Neural cell (in vitro differentiated cells): ENCODE measurements at regions not wholly inside any gene's neighbourhood (a gene's known extent, or its start where the extent isn't known, plus 50 kb on each side); places are given as distances from the start of the nearest gene placed in this dataset.

Source experiments
- H2AFZ ChIP-seq: fragments of 200-600, 300-800 bp; sonication (generic), shearing (Covaris generic); 2 replicates; pipeline ENCODE4 v1.6.0; 2014; ENCODE audit warnings: low read depth, mild to moderate bottlenecking, antibody characterized with exemption, low read length, moderate library complexity
- H3F3A ChIP-seq: fragments of 200-600 bp; shearing (Covaris generic); 2 replicates; pipeline ENCODE4 v1.6.1; 2016; ENCODE audit warnings: mild to moderate bottlenecking, moderate library complexity, mixed read lengths, antibody characterized with exemption, low read length; ENCODE audit not compliant: insufficient read depth, poor library complexity, severe bottlenecking
- H3K27ac ChIP-seq: fragments of 200-600, 300-800 bp; sonication (generic), shearing (Covaris generic); 2 replicates; pipeline ENCODE4 v1.5.1; 2014; ENCODE audit warnings: mild to moderate bottlenecking, low read length, moderate library complexity
- H3K27me3 ChIP-seq: fragments of 300-800, 200-600 bp; sonication (generic), shearing (Covaris generic); 2 replicates; pipeline ENCODE4 v1.6.0; 2014; ENCODE audit warnings: mild to moderate bottlenecking, low read depth, low read length, moderate library complexity; ENCODE audit not compliant: insufficient read depth
- H3K36me3 ChIP-seq: fragments of 300-800, 200-600 bp; sonication (generic), shearing (Covaris generic); 2 replicates; pipeline ENCODE4 v1.5.1; 2014; ENCODE audit warnings: mild to moderate bottlenecking, antibody characterized with exemption, low read length, moderate library complexity; ENCODE audit not compliant: insufficient read depth
- H3K4me2 ChIP-seq: fragments of 300-800, 200-600 bp; sonication (generic), shearing (Covaris generic); 2 replicates; pipeline ENCODE4 v1.6.0; 2014; ENCODE audit warnings: mild to moderate bottlenecking, low read length
- H3K4me3 ChIP-seq: fragments of 300-800, 200-600 bp; sonication (generic), shearing (Covaris generic); 2 replicates; pipeline ENCODE4 v1.5.1; 2014; ENCODE audit warnings: mild to moderate bottlenecking, low read length, moderate library complexity
- H3K79me2 ChIP-seq: fragments of 200-600 bp; shearing (Covaris generic); replicated peaks from 2 replicates; pipeline ENCODE4 v1.6.0; 2014; ENCODE audit warnings: mild to moderate bottlenecking, low read length, moderate library complexity; ENCODE audit not compliant: insufficient read depth
- H3K9ac ChIP-seq: fragments of 300-800, 200-600 bp; sonication (generic), shearing (Covaris generic); 2 replicates; pipeline ENCODE4 v1.6.1; 2016; ENCODE audit warnings: mild to moderate bottlenecking, low read length, mixed read lengths
- H3K9me2 ChIP-seq: fragments of 200-600 bp; shearing (Covaris generic); 2 replicates; pipeline ENCODE4 v1.6.1; 2016; ENCODE audit warnings: mild to moderate bottlenecking, low read length, mixed read lengths; ENCODE audit not compliant: insufficient read depth
- H3K9me3 ChIP-seq: fragments of 200-600, 300-800 bp; sonication (generic), shearing (Covaris generic); 2 replicates; pipeline ENCODE4 v1.6.1; 2016; ENCODE audit warnings: mild to moderate bottlenecking, mixed run types, low read length, moderate library complexity, mixed read lengths
- H4K20me1 ChIP-seq: fragments of 200-600 bp; shearing (Covaris generic); 2 replicates; pipeline ENCODE4 v1.6.1; 2016; ENCODE audit warnings: mild to moderate bottlenecking, mixed run types; ENCODE audit not compliant: insufficient read depth
- CTCF ChIP-seq: fragments of 450-650 bp; IDR thresholded peaks from 2 replicates; pipeline ENCODE4 v1.5.1; 2014; ENCODE audit warnings: antibody characterized with exemption, mild to moderate bottlenecking, moderate library complexity; ENCODE audit not compliant: poor library complexity, severe bottlenecking
- EP300 ChIP-seq: fragments of 450-650 bp; conservative IDR thresholded peaks from 2 replicates; pipeline ENCODE4 v1.6.1; 2014; ENCODE audit warnings: antibody characterized with exemption, mild to moderate bottlenecking, moderate library complexity; ENCODE audit not compliant: poor library complexity, severe bottlenecking
- EZH2 ChIP-seq: fragments of 200-600, 300-800 bp; shearing (Covaris generic), sonication (generic); IDR thresholded peaks from 2 replicates; pipeline ENCODE4 v1.6.1; 2014; ENCODE audit warnings: antibody characterized with exemption, low read length, borderline replicate concordance, mild to moderate bottlenecking; ENCODE audit not compliant: insufficient read depth, poor library complexity, severe bottlenecking
- MXI1 ChIP-seq: fragments of 450-650 bp; conservative IDR thresholded peaks from 2 replicates; pipeline ENCODE4 v1.6.1; 2014; ENCODE audit warnings: antibody characterized with exemption, mild to moderate bottlenecking; ENCODE audit not compliant: poor library complexity, severe bottlenecking
- POLR2AphosphoS5 ChIP-seq: IDR thresholded peaks from 2 replicates; pipeline ENCODE4 v1.6.1; 2012
- RAD21 ChIP-seq: fragments of 450-650 bp; conservative IDR thresholded peaks from 2 replicates; pipeline ENCODE4 v1.6.1; 2014; ENCODE audit warnings: antibody characterized with exemption, mild to moderate bottlenecking, moderate library complexity
- REST ChIP-seq: IDR thresholded peaks from 2 replicates; pipeline ENCODE4 v1.6.1; 2012; ENCODE audit warnings: borderline replicate concordance
- SMC3 ChIP-seq: fragments of 450-650 bp; conservative IDR thresholded peaks from 2 replicates; pipeline ENCODE4 v1.6.1; 2014; ENCODE audit warnings: antibody characterized with exemption, mild to moderate bottlenecking, moderate library complexity; ENCODE audit not compliant: poor library complexity
- TAF1 ChIP-seq: IDR thresholded peaks from 2 replicates; pipeline ENCODE4 v1.6.1; 2012; ENCODE audit warnings: low read depth

- H3K4me2 ChIP-seq = no peak overlapping the region
- H3K27me3 ChIP-seq = no peaks in the 10 kb centered on the region
- no peaks in the 10 kb centered on the region for H3K79me2 ChIP-seq
- no peak overlapping the region for H2AFZ ChIP-seq
- H4K20me1 ChIP-seq = no peaks in the 10 kb centered on the region
- no peaks in the 10 kb centered on the region for H3K9me3 ChIP-seq
- H3K36me3 ChIP-seq = no peaks in the 10 kb centered on the region
- no peaks in the 10 kb centered on the region for H3F3A ChIP-seq
- H3K27ac ChIP-seq = no peak overlapping the region
- no peak overlapping the region for H3K4me3 ChIP-seq
- H3K9ac ChIP-seq = no peak overlapping the region
- TF ChIP-seq CTCF (no peak), RAD21 (no peak), MXI1 (no peak), EP300 (no peak), EZH2 (no peak), TAF1 (no peak), REST (no peak), POLR2AphosphoS5 (no peak), SMC3 (no peak)
- H3K9me2 ChIP-seq = no peaks in the 10 kb centered on the region
Observed at GRCh38 chr1:87842156-87842555, 513.5 kb downstream of the LMO4 start.

GRCh38 chr1:87844251-87844650 is 515.6 kb downstream of the LMO4 start:
- H3K27me3 ChIP-seq = no peaks in the 10 kb centered on the region
- H3K9me3 ChIP-seq = no peaks in the 10 kb centered on the region
- TF ChIP-seq EZH2 (no peak), EP300 (no peak), POLR2AphosphoS5 (no peak), CTCF (no peak), REST (no peak), MXI1 (no peak), SMC3 (no peak), TAF1 (no peak), RAD21 (no peak)
- no peaks in the 10 kb centered on the region for H3K9me2 ChIP-seq
- H3K36me3 ChIP-seq = no peaks in the 10 kb centered on the region
- no peaks in the 10 kb centered on the region for H3K79me2 ChIP-seq
- no peak overlapping the region for H3K9ac ChIP-seq
- H3F3A ChIP-seq = no peaks in the 10 kb centered on the region
- H4K20me1 ChIP-seq = no peaks in the 10 kb centered on the region
- H3K4me3 ChIP-seq = no peak overlapping the region
- H3K27ac ChIP-seq = no peak overlapping the region
- no peak overlapping the region for H2AFZ ChIP-seq
- no peak overlapping the region for H3K4me2 ChIP-seq
